AG04449 (cell line): ENCODE measurements at regions not wholly inside any gene's neighbourhood (a gene's known extent, or its start where the extent isn't known, plus 50 kb on each side); places are given as distances from the start of the nearest gene placed in this dataset.

Source experiments
- CTCF ChIA-PET: fragments of 350-600 bp; formaldehyde crosslinking; extraction: SDS; loops from one replicate; lab custom pipeline; 2021; ENCODE audit warnings: antibody characterized with exemption; lab: Yijun Ruan, JAX
- POLR2A ChIA-PET: fragments of 400-600, 350-600 bp; formaldehyde crosslinking; extraction: SDS; loops from one replicate; lab custom pipeline; 2020; ENCODE audit warnings: antibody characterized with exemption, inconsistent platforms; lab: Yijun Ruan, JAX
- DNase-seq: peaks from one replicate; pipeline ENCODE4 v3.0.0-alpha.2; 2010; ENCODE audit warnings: low read depth, low spot score
- H3K4me3 ChIP-seq: 2 replicates; pipeline ENCODE4 v1.5.1; 2011; ENCODE audit warnings: low read depth, mild to moderate bottlenecking, control low read depth, low read length
- TF ChIP-seq, protein P1 (sequence below): IDR thresholded peaks from one replicate; pipeline ENCODE4 v1.5.1; 2011; ENCODE audit warnings: mild to moderate bottlenecking, moderate library complexity, low read length, control low read depth, inconsistent platforms; ENCODE audit not compliant: insufficient read depth; ENCODE audit errors: missing control alignments

DNA sequence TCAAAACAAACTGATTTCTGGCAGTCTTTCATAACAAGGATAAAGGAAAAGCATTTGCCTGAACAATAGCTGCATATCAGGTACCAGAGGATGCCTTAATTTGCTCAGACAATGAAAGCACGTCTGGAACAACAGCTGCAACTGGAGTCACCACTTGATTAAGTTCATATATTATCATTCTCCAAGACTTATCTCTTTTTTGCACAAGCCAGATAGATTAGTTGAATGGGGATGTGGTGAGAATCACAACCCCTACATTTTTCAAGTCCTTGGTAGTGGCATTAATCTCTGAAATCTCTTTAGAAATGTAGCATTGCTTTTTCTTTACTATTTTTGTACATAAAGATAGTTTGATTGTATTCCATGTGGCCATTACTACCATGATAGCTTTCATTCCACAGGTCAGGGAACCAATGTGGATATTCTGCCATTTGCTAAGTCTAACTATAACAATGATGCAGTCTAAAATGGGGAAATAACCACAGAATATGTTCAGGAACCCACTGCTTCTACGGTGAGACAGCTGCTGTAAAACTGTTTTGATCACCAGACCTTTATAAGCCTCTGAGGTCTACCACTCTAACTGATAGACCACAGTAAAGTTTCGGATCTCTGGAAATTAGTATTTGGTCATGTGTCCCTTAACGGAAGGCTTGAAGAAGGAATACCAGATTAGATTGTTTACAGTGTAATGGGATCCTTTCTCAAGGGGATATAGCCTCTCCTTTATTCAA, 1176.2 kb downstream of the DNAJB9 start:
- TF ChIP-seq, protein P1, sequence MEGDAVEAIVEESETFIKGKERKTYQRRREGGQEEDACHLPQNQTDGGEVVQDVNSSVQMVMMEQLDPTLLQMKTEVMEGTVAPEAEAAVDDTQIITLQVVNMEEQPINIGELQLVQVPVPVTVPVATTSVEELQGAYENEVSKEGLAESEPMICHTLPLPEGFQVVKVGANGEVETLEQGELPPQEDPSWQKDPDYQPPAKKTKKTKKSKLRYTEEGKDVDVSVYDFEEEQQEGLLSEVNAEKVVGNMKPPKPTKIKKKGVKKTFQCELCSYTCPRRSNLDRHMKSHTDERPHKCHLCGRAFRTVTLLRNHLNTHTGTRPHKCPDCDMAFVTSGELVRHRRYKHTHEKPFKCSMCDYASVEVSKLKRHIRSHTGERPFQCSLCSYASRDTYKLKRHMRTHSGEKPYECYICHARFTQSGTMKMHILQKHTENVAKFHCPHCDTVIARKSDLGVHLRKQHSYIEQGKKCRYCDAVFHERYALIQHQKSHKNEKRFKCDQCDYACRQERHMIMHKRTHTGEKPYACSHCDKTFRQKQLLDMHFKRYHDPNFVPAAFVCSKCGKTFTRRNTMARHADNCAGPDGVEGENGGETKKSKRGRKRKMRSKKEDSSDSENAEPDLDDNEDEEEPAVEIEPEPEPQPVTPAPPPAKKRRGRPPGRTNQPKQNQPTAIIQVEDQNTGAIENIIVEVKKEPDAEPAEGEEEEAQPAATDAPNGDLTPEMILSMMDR, result no peak
- no peak overlapping the region for H3K4me3 ChIP-seq
- POLR2A ChIA-PET, result no interaction called here
- DNase-seq, result no peak
- CTCF ChIA-PET, result no interaction called here

DNA sequence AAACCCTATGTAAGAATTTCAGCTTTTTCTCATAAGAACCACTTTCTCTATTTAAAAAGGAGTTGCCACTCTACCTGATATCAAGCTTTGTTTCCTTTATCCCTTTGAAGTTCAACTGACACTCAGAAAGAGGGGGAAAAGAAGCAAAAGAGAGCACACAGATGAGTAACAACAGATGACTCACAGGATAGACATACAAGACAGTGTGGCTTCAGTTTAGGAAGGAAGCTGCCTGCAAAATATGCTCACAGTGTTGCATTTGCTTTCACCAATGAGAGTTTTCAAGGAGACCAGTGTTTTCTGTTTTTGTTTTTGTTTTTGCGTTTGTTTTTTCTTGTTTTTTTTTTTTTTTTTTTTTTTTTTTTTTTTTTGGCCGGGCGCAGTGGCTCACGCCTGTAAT, 1181.6 kb downstream of the DNAJB9 start:
- H3K4me3 ChIP-seq, result no peak overlapping the region
- no peak for DNase-seq
- ChIA-PET POLR2A (no interaction called here), CTCF (no interaction called here)
- TF ChIP-seq, protein P1, result no peak

DNA sequence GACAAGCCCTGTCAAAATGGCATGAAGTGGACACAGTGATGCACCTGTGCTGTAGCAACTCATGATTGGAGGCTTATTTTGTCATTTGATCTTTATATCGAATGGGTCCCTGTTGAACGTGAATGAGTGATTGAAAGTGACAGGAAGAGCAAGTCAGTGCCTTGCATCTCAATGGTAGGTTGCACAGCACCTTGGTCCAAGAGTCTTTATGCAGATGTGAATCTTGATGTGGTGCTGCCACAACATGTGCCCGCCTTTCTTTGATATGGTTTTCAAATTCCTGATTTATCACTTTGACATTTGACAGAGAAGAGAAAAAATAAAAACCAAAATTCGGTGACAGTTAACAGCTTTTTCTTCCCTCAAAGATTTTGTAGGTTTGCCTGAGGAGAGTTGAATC, 1182.4 kb downstream of the DNAJB9 start:
- ChIA-PET CTCF (no interaction called here), POLR2A (no interaction called here)
- H3K4me3 ChIP-seq, result no peak overlapping the region
- no peak for DNase-seq
- TF ChIP-seq, protein P1, result no peak

DNA sequence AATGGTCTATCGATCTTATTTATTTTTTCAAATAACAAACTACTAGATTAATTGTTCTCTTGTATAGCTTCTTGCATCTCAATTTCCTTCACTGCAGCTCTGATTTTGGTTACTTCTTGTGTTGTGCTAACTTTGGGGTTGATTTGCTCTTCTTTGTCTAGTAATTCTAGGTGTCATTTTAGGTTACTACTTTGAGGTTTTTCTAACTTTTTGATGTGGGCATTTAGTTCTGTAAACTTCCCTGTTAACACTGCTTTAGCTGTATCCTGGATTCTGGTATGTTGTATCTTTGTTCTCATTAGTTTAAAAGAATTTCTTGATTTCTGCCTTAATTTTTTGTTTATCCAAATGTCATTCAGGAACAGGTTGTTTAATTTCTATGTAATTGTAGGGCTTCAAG, 1188.0 kb downstream of the DNAJB9 start:
- DNase-seq, result no peak
- H3K4me3 ChIP-seq, result no peak overlapping the region
- CTCF ChIA-PET, result no interaction called here
- TF ChIP-seq, protein P1, result no peak
- POLR2A ChIA-PET, result no interaction called here

DNA sequence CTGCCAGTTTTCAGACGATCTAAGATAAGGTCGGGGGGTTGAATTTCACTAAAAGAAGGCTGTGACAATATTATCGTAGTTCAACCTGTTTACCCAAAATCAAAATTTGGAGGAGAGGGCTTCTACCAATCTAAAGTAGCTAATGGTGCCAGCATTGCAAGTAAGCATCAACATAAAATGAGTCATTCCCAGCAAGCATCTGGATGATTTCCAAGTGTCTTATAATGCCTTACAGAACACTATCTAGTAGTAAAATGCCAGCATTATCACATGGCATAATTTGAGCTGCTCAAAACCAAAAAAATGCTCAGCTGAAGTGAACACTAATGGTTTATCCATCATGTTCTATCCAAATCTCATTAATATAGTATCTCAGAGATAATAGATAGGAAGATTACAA, 1193.9 kb downstream of the DNAJB9 start:
- ChIA-PET POLR2A (no interaction called here), CTCF (no interaction called here)
- no peak overlapping the region for H3K4me3 ChIP-seq
- TF ChIP-seq, protein P1, result no peak
- no peak for DNase-seq

DNA sequence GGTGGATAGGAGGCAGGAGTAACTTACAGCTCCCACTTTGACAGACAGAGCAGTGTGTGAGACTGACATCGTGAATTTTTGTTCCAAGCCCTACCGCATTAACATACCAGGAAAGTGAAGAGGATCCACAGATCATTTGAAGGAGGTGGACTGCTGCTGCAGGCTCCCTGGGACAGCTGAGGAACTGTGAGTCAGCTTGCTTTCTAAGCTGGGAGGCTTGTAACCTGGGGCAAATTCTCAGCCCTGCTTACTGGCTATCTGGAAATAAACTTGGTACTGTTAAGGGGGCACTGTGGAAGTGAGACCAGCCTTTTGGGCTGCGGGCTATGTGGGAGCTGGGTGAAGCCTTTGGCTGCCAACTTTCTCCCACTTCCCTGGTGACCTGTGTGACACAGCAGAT, 1202.5 kb downstream of the DNAJB9 start:
- DNase-seq, result no peak
- H3K4me3 ChIP-seq, result no peak overlapping the region
- TF ChIP-seq, protein P1, result no peak
- ChIA-PET POLR2A (no interaction called here), CTCF (no interaction called here)
